Medulla oblongata (tissue), 1 donor: ENCODE measurements at regions not wholly inside any gene's neighbourhood (a gene's known extent, or its start where the extent isn't known, plus 50 kb on each side); places are given as distances from the start of the nearest gene placed in this dataset.

Experiments
- DNase-seq: peaks from one replicate; pipeline ENCODE4 v3.0.0-alpha.2; 2015; ENCODE audit errors: extremely low spot score

DNA sequence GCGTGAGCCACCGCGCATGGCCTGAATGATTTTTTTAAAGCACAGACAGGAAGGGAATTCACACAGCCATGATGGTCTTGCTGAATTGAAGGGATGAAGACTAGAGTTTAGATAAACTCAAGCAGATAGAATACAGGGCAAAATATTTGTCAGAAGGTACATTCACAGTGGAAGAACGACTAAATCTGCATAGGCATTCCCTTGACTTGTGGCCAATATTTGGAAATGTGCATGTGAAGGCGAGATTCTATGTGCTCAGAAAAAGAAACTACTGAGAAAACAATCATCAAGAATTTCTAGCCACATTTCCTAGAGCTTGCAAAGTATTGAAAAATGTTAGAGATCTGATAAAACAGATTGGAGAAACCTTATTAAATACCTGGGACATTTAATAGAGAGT lies 1166.2 kb downstream of the DNAJB9 start:
- DNase-seq, result no peak

DNA sequence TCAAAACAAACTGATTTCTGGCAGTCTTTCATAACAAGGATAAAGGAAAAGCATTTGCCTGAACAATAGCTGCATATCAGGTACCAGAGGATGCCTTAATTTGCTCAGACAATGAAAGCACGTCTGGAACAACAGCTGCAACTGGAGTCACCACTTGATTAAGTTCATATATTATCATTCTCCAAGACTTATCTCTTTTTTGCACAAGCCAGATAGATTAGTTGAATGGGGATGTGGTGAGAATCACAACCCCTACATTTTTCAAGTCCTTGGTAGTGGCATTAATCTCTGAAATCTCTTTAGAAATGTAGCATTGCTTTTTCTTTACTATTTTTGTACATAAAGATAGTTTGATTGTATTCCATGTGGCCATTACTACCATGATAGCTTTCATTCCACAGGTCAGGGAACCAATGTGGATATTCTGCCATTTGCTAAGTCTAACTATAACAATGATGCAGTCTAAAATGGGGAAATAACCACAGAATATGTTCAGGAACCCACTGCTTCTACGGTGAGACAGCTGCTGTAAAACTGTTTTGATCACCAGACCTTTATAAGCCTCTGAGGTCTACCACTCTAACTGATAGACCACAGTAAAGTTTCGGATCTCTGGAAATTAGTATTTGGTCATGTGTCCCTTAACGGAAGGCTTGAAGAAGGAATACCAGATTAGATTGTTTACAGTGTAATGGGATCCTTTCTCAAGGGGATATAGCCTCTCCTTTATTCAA lies 1176.2 kb downstream of the DNAJB9 start:
- DNase-seq, result no peak

DNA sequence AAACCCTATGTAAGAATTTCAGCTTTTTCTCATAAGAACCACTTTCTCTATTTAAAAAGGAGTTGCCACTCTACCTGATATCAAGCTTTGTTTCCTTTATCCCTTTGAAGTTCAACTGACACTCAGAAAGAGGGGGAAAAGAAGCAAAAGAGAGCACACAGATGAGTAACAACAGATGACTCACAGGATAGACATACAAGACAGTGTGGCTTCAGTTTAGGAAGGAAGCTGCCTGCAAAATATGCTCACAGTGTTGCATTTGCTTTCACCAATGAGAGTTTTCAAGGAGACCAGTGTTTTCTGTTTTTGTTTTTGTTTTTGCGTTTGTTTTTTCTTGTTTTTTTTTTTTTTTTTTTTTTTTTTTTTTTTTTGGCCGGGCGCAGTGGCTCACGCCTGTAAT lies 1181.6 kb downstream of the DNAJB9 start:
- DNase-seq, result no peak

DNA sequence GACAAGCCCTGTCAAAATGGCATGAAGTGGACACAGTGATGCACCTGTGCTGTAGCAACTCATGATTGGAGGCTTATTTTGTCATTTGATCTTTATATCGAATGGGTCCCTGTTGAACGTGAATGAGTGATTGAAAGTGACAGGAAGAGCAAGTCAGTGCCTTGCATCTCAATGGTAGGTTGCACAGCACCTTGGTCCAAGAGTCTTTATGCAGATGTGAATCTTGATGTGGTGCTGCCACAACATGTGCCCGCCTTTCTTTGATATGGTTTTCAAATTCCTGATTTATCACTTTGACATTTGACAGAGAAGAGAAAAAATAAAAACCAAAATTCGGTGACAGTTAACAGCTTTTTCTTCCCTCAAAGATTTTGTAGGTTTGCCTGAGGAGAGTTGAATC lies 1182.4 kb downstream of the DNAJB9 start:
- no peak for DNase-seq

DNA sequence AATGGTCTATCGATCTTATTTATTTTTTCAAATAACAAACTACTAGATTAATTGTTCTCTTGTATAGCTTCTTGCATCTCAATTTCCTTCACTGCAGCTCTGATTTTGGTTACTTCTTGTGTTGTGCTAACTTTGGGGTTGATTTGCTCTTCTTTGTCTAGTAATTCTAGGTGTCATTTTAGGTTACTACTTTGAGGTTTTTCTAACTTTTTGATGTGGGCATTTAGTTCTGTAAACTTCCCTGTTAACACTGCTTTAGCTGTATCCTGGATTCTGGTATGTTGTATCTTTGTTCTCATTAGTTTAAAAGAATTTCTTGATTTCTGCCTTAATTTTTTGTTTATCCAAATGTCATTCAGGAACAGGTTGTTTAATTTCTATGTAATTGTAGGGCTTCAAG lies 1188.0 kb downstream of the DNAJB9 start:
- no peak for DNase-seq

DNA sequence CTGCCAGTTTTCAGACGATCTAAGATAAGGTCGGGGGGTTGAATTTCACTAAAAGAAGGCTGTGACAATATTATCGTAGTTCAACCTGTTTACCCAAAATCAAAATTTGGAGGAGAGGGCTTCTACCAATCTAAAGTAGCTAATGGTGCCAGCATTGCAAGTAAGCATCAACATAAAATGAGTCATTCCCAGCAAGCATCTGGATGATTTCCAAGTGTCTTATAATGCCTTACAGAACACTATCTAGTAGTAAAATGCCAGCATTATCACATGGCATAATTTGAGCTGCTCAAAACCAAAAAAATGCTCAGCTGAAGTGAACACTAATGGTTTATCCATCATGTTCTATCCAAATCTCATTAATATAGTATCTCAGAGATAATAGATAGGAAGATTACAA lies 1193.9 kb downstream of the DNAJB9 start:
- DNase-seq, result no peak

DNA sequence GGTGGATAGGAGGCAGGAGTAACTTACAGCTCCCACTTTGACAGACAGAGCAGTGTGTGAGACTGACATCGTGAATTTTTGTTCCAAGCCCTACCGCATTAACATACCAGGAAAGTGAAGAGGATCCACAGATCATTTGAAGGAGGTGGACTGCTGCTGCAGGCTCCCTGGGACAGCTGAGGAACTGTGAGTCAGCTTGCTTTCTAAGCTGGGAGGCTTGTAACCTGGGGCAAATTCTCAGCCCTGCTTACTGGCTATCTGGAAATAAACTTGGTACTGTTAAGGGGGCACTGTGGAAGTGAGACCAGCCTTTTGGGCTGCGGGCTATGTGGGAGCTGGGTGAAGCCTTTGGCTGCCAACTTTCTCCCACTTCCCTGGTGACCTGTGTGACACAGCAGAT lies 1202.5 kb downstream of the DNAJB9 start:
- no peak for DNase-seq

DNA sequence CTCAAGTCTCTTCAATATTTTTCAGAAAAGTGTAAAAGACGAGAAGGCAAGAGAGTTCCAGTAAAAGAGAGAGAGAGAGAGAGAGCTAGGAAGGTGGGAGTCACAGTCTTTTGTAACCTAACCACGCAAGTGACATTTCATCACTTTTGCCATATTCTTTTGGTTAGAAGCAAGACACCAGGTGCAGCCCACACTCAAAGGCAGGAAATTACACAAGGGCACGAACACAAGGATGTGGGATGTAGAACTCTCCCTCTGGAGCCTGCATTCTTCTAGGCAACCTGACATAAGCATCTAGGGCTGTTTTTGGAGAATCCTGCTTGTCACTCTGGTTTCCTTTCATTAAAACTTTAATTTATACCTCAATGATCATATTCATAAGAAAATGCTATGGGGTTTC lies 1213.1 kb downstream of the DNAJB9 start:
- DNase-seq, result no peak

DNA sequence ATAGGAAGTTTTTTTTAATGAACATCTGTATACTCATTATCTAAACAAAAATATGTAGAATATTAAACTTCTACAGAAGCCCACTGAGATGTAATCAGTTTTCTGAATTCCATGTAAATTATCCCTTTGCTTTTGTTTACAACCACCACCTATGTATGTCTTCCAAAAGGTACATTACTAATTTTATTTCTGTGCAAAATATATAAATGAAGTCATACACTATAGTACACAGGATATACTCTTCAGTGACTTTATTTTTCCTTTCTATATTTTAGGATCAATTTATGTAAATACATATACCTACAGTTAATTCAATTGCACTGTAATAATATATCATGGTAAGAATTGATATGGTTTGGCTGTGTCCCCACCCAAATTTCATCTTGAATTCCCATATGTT lies 1236.9 kb downstream of the DNAJB9 start:
- no peak for DNase-seq

DNA sequence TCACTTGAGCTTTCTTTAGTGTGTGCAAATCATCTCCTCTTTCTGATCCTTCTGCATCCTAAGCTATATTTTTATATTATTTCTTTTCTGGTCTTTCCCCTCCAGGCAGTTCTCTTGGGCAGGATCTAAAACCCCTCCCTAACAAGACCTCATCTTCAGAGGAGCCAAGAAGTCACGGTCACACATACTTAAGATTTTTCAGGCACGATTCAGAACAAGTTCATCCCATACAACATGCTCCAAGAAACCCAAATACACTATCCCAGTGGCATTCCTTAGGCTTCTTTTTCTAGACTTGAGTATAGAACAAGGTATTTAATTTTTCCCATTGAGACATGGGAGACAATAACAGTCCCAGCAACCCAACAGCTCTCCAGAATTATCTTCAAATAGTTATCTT lies 1251.5 kb downstream of the DNAJB9 start:
- DNase-seq, result no peak

DNA sequence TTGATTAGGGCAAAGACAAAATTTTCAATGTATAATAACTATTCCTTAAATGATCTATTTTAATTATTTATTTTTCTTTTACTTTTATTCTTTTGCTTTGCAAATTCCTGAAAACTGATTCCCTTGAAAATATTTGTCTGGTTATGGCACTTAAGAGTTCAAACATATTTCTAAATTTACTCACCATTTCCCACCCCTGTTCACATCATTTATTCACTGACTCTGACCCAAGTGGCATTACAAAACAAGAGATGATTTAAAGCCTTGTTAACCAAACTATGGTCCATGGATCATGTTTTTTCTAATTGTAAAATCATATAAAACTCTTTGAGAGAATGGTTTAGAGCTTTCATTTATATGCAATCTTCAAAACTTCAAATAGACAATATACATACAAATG lies 1256.1 kb upstream of the LRRN3 start:
- no peak for DNase-seq

DNA sequence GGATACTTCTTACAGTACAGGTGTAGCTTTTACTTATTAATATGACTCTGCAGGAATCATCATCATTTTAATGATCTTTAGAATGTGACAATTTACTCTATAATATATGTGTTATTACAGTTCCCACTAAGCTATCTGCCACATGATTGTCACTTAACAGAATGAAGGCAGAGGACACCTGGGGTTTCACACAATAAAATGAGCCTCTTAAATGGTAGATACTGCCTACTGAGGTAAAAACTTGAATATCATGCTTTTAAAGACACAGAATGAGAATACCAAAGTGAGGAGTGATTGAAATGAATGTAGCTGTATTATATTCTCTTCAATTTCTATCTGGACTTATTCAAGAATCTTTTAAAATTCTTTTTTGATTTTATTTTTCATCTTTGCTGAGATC lies 1255.3 kb upstream of the LRRN3 start:
- DNase-seq, result no peak

DNA sequence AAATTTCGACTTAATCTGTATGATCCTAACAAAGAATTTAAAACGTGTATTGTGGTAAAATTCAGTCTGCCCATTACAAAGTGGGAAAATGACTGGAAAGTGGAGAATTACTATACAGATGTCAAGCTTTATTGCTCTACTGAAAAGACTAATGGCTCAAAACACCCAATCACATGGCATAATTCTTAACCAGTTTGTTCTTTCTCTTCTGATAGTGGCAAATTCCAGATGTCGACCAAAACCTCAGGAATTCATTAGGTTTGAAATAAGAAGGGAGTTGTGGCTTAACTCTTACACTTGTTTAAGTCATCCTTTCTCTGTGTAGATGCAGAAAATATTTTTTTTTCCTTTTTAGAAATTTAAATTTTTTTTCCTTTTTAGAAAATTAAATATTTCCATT lies 1254.9 kb upstream of the LRRN3 start:
- DNase-seq, result no peak

DNA sequence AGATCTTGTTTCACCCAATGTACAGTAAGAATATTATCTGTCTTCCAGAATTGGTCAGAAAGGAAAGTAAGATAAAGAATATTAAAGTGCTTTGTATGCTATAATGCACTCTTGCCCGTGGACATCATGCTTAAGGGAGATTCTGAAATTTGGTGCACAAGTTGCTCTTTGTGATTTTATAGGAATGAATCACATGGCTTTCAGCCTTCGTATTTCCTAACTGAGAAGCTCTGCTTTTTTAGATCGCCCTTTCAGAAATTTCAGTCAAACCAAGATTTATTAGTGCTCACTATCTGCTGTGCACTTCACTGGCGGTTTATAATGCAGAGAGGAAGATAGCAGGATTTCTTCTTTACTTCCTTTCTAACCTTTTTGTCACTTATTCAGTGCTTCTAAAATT lies 1248.5 kb upstream of the LRRN3 start:
- no peak for DNase-seq

DNA sequence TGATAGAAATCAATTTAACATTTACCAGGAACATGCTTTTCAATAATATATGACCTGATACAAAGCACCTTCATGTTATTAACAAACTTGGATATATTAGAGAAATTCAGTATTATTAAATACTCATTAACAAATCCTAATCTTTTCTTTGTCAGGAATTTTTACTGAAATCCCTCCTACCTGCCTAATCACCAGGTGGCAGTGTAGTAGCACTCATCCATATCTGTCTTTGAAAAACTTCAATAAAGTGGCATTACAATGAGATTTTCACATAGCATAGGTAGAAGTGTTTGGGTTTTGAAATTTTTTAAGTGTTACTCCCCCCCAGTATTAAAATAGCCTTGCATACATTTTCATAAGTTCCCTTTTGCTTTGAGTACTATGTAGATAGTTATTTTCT lies 1246.6 kb upstream of the LRRN3 start:
- no peak for DNase-seq

DNA sequence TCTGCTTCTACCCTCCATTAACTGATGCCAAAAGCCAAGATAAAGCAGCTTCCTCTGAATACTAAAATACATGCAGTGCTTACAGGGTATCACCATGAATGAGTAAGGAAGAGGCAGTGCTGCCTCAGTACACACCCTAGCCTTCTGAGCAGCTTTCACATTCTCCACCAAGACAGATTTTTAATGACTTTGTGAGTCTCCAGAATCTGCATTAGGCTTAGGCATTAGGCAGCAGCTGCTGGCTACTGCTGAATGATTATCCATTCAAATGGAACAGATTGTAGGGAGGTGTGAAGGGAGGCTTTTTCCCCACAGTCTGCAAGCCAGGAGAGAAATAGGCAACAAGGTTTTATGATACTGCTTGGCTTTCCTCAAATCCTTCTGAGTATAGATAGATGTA lies 1226.7 kb upstream of the LRRN3 start:
- DNase-seq, result no peak

DNA sequence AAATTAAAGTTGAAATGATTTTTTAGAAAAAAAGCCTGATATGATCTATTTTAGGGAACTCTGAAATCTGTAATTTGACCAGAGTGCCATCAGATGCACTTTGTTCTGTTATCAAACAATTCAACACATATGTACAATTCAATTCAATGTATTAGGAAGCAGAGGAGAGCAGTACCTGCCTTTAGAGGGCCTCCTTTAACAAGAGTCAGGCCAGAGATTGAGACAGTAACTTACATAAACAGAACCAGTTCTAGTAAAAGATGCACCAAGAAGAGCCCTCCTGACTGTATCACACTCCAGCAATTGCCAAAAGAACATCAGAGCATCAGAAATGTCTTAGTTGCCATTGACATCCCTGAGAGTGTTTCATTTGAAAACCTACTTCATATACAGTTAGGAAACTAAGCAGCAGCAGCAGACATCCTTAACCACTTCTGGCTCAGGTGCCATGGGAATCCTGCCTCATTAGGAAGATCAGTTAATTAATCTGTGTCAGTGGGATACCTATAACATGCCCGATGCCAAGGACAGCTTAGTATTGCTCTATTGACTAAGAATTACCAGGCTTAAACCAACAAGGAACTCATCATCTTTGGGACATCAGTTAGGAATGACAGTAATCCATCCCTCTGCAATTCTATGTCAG lies 1222.6 kb upstream of the LRRN3 start:
- DNase-seq, result no peak

DNA sequence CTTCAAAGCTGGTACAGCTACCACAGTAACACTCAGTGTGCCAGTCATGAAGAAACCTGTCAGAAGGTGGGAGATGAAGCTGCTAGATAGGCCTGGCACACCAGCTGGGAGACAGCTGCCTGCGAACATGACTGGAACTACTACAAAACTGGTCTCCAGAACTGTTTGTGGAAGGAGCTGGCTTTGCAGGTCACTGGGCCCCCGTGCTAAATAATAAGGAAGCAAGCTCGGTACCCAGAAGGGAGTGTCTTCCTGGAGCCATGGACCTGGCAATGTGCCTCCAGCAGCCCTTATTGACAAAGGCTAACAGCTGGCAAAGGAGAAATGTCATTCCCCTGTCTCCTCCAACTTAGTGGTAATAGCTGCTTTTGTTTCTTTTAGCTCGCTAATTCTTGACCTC lies 1217.6 kb upstream of the LRRN3 start:
- no peak for DNase-seq

DNA sequence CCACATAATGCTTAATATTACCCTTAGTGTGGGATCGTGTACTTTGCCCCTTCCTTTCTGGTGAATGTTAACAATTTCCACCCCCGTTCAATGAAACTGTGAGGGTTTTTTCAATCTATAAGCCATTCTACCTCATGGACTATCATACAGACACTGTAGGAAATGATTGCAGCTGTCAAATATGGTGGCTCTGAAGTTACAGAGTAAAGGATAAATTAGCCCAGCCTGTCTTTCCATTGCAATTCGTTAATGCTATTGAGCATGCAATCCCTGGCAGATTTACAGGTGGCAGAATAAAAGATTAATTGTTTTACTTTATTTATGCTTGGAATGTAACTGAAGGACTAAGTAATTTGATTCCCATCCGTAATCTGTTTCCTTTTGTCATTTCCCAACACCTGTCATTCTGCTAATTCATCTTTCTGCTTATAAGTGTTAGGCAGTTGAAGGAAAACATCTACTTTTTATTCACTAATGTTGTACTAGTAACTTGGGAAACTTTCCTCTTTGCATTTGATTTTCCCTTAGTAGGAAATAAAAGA lies 1211.6 kb upstream of the LRRN3 start:
- no peak for DNase-seq

DNA sequence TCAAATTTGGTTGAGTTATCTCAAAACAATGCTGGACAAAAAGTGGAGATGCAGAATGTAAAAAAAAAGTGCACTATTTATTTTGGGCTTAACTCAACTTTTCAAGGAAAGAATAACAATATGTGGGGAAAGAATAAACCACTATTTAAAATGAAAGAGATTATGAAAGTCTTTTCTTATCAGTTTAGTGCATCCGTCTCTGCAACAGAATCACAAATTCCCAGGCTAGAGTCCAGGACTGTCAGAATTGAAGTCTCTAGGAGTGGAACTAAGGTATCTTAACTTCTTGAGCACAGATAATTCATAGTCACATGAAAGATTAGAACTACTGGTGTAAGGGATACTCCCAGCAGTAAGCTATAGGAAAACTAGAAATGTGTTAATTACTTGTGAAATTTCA lies 1200.3 kb upstream of the LRRN3 start:
- no peak for DNase-seq

DNA sequence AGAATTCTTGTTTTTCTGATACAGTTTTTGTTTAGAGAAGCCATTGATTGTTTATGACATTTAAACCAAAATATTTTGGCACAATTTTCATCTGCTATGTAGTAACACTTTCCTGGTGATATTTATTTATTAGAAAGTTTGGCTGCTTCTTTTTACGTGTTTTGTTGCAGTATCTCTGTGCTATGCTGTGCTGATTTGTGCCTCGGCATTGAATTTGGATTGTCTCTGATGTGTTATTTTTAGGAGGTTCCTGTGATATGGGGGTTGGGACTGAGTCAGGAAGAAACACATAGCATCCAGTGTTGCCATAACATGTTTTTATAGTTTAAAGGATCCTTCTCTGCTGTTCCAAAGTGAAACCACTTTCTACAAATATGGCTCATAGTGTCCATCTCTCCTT lies 1197.7 kb upstream of the LRRN3 start:
- DNase-seq, result no peak

DNA sequence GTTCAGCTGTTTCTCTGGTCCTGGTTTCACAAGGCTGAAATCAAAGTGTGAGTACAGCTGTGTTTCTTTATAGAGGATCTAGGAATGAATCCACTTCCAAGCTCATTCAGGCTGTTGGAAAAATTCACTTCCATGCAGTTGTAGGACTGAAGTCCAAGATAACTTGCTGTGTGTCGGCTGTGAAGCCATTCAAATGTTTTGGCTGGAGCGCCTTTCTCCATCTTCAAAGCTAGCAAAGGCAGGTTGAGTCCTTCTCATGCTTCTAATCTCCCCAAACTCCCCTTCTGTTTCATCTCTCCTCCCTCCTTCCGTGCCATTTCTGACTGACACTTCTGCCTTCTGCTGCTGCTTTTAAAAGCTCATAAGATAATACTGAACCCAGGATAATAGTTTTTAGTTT lies 1195.4 kb upstream of the LRRN3 start:
- DNase-seq, result no peak

DNA sequence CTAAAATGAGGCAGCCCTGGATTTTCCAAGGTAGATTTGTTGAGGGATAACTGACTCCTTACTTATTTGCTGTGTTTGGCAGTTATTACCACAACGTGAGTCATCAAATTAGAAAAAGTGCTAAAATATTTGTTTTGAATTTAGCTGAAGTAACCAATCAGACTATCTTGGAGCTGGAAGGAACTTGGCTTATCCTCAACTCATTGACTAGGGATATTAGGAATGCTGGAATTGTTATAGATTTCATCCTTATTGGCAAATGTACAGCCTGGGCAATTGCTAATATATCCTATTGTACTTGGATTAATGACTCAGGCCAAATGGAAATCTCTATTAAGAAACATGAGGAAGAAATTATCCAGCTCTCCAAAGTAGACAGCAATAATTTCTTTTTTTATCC lies 1189.0 kb upstream of the LRRN3 start:
- DNase-seq, result no peak
